Progenitor cell of endocrine pancreas (in vitro differentiated cells): ENCODE measurements at regions not wholly inside any gene's neighbourhood (a gene's known extent, or its start where the extent isn't known, plus 50 kb on each side); places are given as distances from the start of the nearest gene placed in this dataset.

Experiments
- DNase-seq: peaks from one replicate; pipeline ENCODE4 v3.0.0; 2021; ENCODE audit warnings: low spot score; ENCODE audit not compliant: unreplicated experiment
- H3K27ac Mint-ChIP-seq: 2 replicates; pipeline ENCODE4 v1.8.0; 2021; ENCODE audit warnings: mild to moderate bottlenecking, moderate library complexity, mixed read lengths
- H3K27me3 Mint-ChIP-seq: 2 replicates; pipeline ENCODE4 v1.8.0; 2021; ENCODE audit warnings: mixed read lengths
- H3K36me3 Mint-ChIP-seq: 2 replicates; pipeline ENCODE4 v1.8.0; 2022; ENCODE audit warnings: mixed read lengths; ENCODE audit not compliant: insufficient read depth
- H3K4me1 Mint-ChIP-seq: 2 replicates; pipeline ENCODE4 v1.8.0; 2021; ENCODE audit warnings: low read depth, mixed read lengths
- H3K4me3 Mint-ChIP-seq: 2 replicates; pipeline ENCODE4 v1.8.0; 2021; ENCODE audit warnings: low read depth, mild to moderate bottlenecking, moderate library complexity, mixed read lengths
- H3K9me3 Mint-ChIP-seq: 2 replicates; pipeline ENCODE4 v1.8.0; 2021; ENCODE audit warnings: low read depth, mixed read lengths
- CTCF ChIP-seq: fragments of 200-600 bp; sonication (generic); IDR thresholded peaks from one replicate; pipeline ENCODE4 v1.5.0; 2021; ENCODE audit warnings: antibody characterized with exemption, mild to moderate bottlenecking; ENCODE audit not compliant: unreplicated experiment

- Mint-ChIP-seq H3K4me3 (no peak overlapping the region), H3K27ac (no peak overlapping the region)
- no peak for DNase-seq
Observed at GRCh38 chr2:185130685-185131084, 532.4 kb downstream of the ZNF804A start.

GRCh38 chr2:185132501-185133041, 534.2 kb downstream of the ZNF804A start:
- H3K36me3 Mint-ChIP-seq, result no peaks in the 10 kb centered on the region
- H3K4me1 Mint-ChIP-seq, result no peaks in the 10 kb centered on the region
- no peak for DNase-seq
- H3K27me3 Mint-ChIP-seq, result no peaks in the 10 kb centered on the region
- H3K9me3 Mint-ChIP-seq, result no peaks in the 10 kb centered on the region
- no peak overlapping the region for H3K27ac Mint-ChIP-seq
- no peak overlapping the region for H3K4me3 Mint-ChIP-seq
- no peak for TF ChIP-seq CTCF

More at GRCh38 chr2:185130685-185131084, 532.4 kb downstream of the ZNF804A start:
- H3K4me1 Mint-ChIP-seq, result no peaks in the 10 kb centered on the region
- H3K9me3 Mint-ChIP-seq, result no peaks in the 10 kb centered on the region
- TF ChIP-seq CTCF, result no peak
- H3K27me3 Mint-ChIP-seq, result no peaks in the 10 kb centered on the region
- H3K36me3 Mint-ChIP-seq, result no peaks in the 10 kb centered on the region

GRCh38 chr2:185137700-185138099, 539.4 kb downstream of the ZNF804A start:
- Mint-ChIP-seq H3K4me1 (no peaks in the 10 kb centered on the region), H3K27me3 (no peaks in the 10 kb centered on the region), H3K27ac (no peak overlapping the region), H3K36me3 (no peaks in the 10 kb centered on the region), H3K4me3 (no peak overlapping the region), H3K9me3 (peaks cover 4% of the 10 kb centered on the region)
- DNase-seq, result no peak
- no peak for TF ChIP-seq CTCF

GRCh38 chr2:185142677-185143076, 544.3 kb downstream of the ZNF804A start:
- Mint-ChIP-seq H3K36me3 (no peaks in the 10 kb centered on the region), H3K27me3 (no peaks in the 10 kb centered on the region), H3K9me3 (peaks cover 4% of the 10 kb centered on the region), H3K4me1 (no peaks in the 10 kb centered on the region), H3K27ac (no peak overlapping the region), H3K4me3 (no peak overlapping the region)
- no peak for DNase-seq
- no peak for TF ChIP-seq CTCF

- H3K4me3 Mint-ChIP-seq, result no peak overlapping the region
- DNase-seq, result no peak
- H3K4me1 Mint-ChIP-seq, result no peaks in the 10 kb centered on the region
- no peak for TF ChIP-seq CTCF
- H3K27ac Mint-ChIP-seq, result no peak overlapping the region
- peaks cover 4% of the 10 kb centered on the region for H3K9me3 Mint-ChIP-seq
- H3K27me3 Mint-ChIP-seq, result no peaks in the 10 kb centered on the region
- no peaks in the 10 kb centered on the region for H3K36me3 Mint-ChIP-seq
Observed at GRCh38 chr2:185144159-185144919, 546.0 kb downstream of the ZNF804A start.
